Activated CD4-positive, alpha-beta T cell treated with anti-CD3 and anti-CD28 coated beads, Interleukin-2, amount 10 ng/mL, durations not matched to agents 24 days and 14 days (primary cell): ENCODE measurements at regions not wholly inside any gene's neighbourhood (a gene's known extent, or its start where the extent isn't known, plus 50 kb on each side); places are given as distances from the start of the nearest gene placed in this dataset.
A peak's percentile ranks its signal among the peaks of the same experiment; 100 is the strongest.

ENCODE experiments used
- DNase-seq: peaks from one replicate; pipeline ENCODE4 v3.0.0; 2022
- H3K27ac Mint-ChIP-seq: one replicate; pipeline ENCODE4 v1.8.0; 2022; ENCODE audit warnings: mild to moderate bottlenecking, mixed read lengths
- H3K27me3 Mint-ChIP-seq: one replicate; pipeline ENCODE4 v1.8.0; 2022; ENCODE audit warnings: mixed read lengths
- H3K36me3 Mint-ChIP-seq: one replicate; pipeline ENCODE4 v1.8.0; 2022; ENCODE audit warnings: low read depth, mild to moderate bottlenecking, mixed read lengths
- H3K4me1 Mint-ChIP-seq: one replicate; pipeline ENCODE4 v1.8.0; 2021; ENCODE audit warnings: mixed read lengths
- H3K4me3 Mint-ChIP-seq: one replicate; pipeline ENCODE4 v1.8.0; 2022; ENCODE audit warnings: mild to moderate bottlenecking, moderate library complexity, mixed read lengths
- H3K9me3 Mint-ChIP-seq: one replicate; pipeline ENCODE4 v1.8.0; 2021; ENCODE audit warnings: mixed read lengths
- intact Hi-C: fragments of 100-400 bp; cut with micrococcal nuclease; formaldehyde crosslinking; loops from one replicate; pipeline ENCODE4 v1.15.1; 2023

DNA sequence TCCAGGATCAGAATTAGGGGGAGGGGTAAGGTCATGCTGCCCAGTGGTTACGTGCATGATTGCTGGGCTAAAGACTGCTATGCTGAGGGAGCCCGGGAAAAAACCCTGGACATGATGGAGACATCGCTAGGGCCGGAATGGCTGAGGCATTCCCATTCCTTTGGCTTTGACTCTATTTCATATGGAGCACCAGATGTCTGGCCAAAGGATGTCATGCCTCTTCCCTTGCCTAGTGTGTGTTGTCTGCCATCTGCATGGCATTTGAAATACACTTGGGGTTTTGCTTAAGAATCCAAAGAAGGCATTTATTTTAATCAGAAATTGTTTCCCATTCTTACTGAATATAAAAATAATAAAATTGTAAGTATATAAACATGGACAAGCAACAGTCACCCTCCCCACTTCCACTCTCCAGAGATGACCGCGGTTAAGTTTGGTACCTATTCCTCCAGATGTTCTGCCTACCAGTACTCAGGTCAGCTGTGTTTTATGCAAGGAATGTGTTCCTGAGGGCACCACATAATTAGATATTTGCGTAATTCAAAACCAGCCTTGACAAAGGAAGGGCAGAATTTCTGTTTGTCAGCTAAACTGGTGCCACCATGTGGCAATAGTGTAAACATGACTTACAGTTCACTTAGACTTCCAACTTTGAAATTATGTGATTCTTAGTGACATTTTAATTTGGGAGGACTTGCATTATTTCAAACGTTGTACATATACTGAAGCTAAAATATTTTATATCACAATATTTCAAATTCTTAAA is 105.9 kb downstream of the CT47B1 start:
- Mint-ChIP-seq H3K9me3 (no peaks in the 10 kb centered on the region), H3K27ac (no peak overlapping the region), H3K4me1 (no peaks in the 10 kb centered on the region), H3K4me3 (no peak overlapping the region), H3K27me3 (no peaks in the 10 kb centered on the region), H3K36me3 (no peaks in the 10 kb centered on the region)
- peak; percentile 66 for DNase-seq
- intact Hi-C loops = loop anchor here (1.0 kb wide), 1 partner anchor 271 kb away; no protein-coding TSS in a partner anchor

- no peak overlapping the region for H3K27ac Mint-ChIP-seq
- no peak overlapping the region for H3K4me3 Mint-ChIP-seq
- H3K36me3 Mint-ChIP-seq = no peaks in the 10 kb centered on the region
- H3K4me1 Mint-ChIP-seq = no peaks in the 10 kb centered on the region
- no peak for DNase-seq
- no peaks in the 10 kb centered on the region for H3K27me3 Mint-ChIP-seq
- intact Hi-C loops = no loop called here
- no peaks in the 10 kb centered on the region for H3K9me3 Mint-ChIP-seq
These were observed 107.0 kb downstream of the CT47B1 start for GRCh38 chrX:120768681-120769080.

DNA sequence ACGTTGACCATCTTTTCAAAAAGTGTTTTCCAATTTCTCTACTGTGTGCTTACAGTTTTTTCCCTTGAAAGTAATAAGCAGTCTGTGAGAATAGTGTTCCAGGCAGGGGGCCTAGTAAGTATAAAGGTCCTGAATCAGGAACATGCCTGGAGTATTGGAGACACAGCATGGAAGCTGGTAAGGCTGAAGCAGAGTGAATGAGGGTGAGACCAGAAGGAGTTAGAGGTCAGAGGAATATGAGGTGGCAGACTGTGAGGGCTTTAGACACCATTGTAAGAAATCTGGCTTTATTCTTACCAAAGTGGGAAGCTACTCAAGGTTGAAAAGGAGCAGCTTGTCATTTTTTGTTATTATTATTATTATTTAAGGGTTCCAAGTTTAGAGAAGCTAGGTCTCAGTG is 107.4 kb downstream of the CT47B1 start:
- Mint-ChIP-seq H3K27me3 (no peaks in the 10 kb centered on the region), H3K27ac (no peak overlapping the region), H3K4me1 (no peaks in the 10 kb centered on the region), H3K9me3 (no peaks in the 10 kb centered on the region), H3K36me3 (no peaks in the 10 kb centered on the region), H3K4me3 (no peak overlapping the region)
- DNase-seq = no peak
- intact Hi-C loops = no loop called here

DNA sequence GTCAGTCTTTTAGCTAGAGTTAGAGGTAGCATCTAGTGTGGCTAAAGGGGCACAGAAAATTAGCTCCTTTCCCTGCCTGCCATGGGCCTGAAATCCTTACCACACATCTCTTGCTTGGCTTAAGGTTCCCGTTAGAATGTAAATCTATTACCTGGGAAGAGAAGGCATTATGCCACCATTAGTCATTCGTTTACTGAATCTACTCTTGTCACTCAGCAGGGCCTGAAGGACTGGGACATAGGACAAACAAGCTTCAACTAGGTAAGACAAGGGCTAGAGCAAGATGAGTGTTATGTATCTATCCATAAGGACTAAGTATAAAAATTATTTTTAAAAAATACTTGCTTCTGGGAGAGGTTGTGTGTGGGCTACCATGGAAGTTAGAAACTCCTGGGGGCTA is 112.4 kb downstream of the CT47B1 start:
- intact Hi-C loops = no loop called here
- peaks cover 9% of the 10 kb centered on the region for H3K4me1 Mint-ChIP-seq
- no peak for DNase-seq
- H3K4me3 Mint-ChIP-seq = no peak overlapping the region
- H3K36me3 Mint-ChIP-seq = no peaks in the 10 kb centered on the region
- no peaks in the 10 kb centered on the region for H3K9me3 Mint-ChIP-seq
- no peaks in the 10 kb centered on the region for H3K27me3 Mint-ChIP-seq
- no peak overlapping the region for H3K27ac Mint-ChIP-seq

DNA sequence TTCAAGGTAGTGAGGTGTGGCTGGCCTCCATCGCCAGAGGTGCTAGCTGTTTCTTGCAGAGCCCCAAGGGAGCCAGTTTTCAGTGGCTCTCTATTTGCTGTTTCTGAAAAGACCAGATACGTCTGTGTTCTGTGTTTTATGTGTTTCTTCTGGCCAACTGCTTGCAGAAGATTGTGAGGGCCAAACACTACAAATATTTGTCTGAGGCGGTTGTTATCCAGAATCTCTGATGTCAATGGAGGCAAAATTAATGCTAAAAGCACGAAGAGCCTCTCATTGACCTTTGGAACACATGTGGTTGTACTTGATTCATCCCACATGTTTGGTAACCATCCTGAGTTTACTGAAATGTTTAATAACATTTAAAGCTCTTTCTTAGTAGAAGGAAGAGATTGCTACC is 113.9 kb downstream of the CT47B1 start:
- Mint-ChIP-seq H3K4me3 (no peak overlapping the region), H3K27ac (no peak overlapping the region), H3K4me1 (peaks cover 9% of the 10 kb centered on the region), H3K36me3 (no peaks in the 10 kb centered on the region), H3K9me3 (no peaks in the 10 kb centered on the region), H3K27me3 (no peaks in the 10 kb centered on the region)
- no peak for DNase-seq
- intact Hi-C loops = no loop called here

GRCh38 chrX:120759685-120760084 is 116.0 kb downstream of the CT47B1 start:
- intact Hi-C loops = no loop called here
- Mint-ChIP-seq H3K27ac (peak overlapping the region; percentile 55), H3K27me3 (no peaks in the 10 kb centered on the region), H3K36me3 (no peaks in the 10 kb centered on the region), H3K4me3 (no peak overlapping the region), H3K9me3 (no peaks in the 10 kb centered on the region), H3K4me1 (peaks cover 16% of the 10 kb centered on the region)
- DNase-seq = peak; percentile 56

- H3K36me3 Mint-ChIP-seq = peaks cover 1% of the 10 kb centered on the region
- peak overlapping the region; percentile 9 for H3K27ac Mint-ChIP-seq
- peak; percentile 64 for DNase-seq
- H3K9me3 Mint-ChIP-seq = no peaks in the 10 kb centered on the region
- intact Hi-C loops = no loop called here
- peaks cover 36% of the 10 kb centered on the region for H3K4me1 Mint-ChIP-seq
- H3K4me3 Mint-ChIP-seq = peak overlapping the region; percentile 53
- H3K27me3 Mint-ChIP-seq = no peaks in the 10 kb centered on the region
These were observed 120.4 kb downstream of the CT47B1 start for GRCh38 chrX:120755066-120755846.

- Mint-ChIP-seq H3K36me3 (peaks cover 1% of the 10 kb centered on the region), H3K4me3 (peak overlapping the region; percentile 47), H3K27ac (peak overlapping the region; percentile 71), H3K27me3 (no peaks in the 10 kb centered on the region), H3K4me1 (peaks cover 33% of the 10 kb centered on the region), H3K9me3 (no peaks in the 10 kb centered on the region)
- intact Hi-C loops = loop anchor here (2.0 to 5.0 kb wide), 3 partner anchors 17 to 256 kb away; no protein-coding TSS in a partner anchor
- no peak for DNase-seq
These were observed 122.0 kb downstream of the CT47B1 start for GRCh38 chrX:120753413-120754251.

GRCh38 chrX:120752431-120753082 is 122.7 kb upstream of the C1GALT1C1 start:
- Mint-ChIP-seq H3K4me3 (peak overlapping the region; percentile 51), H3K36me3 (peaks cover 1% of the 10 kb centered on the region), H3K9me3 (no peaks in the 10 kb centered on the region), H3K27ac (peak overlapping the region; percentile 71), H3K27me3 (no peaks in the 10 kb centered on the region), H3K4me1 (peaks cover 34% of the 10 kb centered on the region)
- intact Hi-C loops = loop anchor here (2.0 to 5.0 kb wide), 3 partner anchors 16 to 255 kb away; no protein-coding TSS in a partner anchor
- peak; percentile 56 for DNase-seq

DNA sequence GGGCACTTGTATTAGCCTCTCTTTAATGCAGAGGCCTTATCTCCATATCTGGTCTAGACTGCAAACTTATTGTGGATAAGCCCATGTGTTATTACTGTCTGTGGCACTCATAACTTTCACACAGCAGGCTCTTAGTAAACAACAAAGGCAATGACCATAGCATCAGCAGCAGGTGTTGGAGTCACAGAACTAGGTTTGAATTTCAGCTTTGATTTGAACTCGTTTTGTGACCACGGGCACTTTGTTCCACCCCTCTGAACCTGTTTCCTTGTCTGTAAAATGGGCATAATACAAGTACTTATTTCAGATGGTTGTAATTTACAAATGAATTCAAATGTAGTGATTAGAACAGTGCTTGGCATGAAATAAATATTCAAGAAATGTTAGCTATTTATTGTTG is 121.8 kb upstream of the C1GALT1C1 start:
- H3K27ac Mint-ChIP-seq = no peak overlapping the region
- intact Hi-C loops = loop anchor here (2.0 to 5.0 kb wide), 3 partner anchors 15 to 254 kb away; no protein-coding TSS in a partner anchor
- H3K4me3 Mint-ChIP-seq = no peak overlapping the region
- DNase-seq = no peak
- peaks cover 34% of the 10 kb centered on the region for H3K4me1 Mint-ChIP-seq
- H3K36me3 Mint-ChIP-seq = peaks cover 1% of the 10 kb centered on the region
- no peaks in the 10 kb centered on the region for H3K27me3 Mint-ChIP-seq
- H3K9me3 Mint-ChIP-seq = no peaks in the 10 kb centered on the region

GRCh38 chrX:120750381-120750780 is 120.5 kb upstream of the C1GALT1C1 start:
- DNase-seq = no peak
- intact Hi-C loops = loop anchor here (5.0 kb wide), 2 partner anchors 53 to 253 kb away; no protein-coding TSS in a partner anchor
- Mint-ChIP-seq H3K27me3 (no peaks in the 10 kb centered on the region), H3K4me1 (peaks cover 34% of the 10 kb centered on the region), H3K36me3 (peaks cover 1% of the 10 kb centered on the region), H3K9me3 (no peaks in the 10 kb centered on the region), H3K4me3 (no peak overlapping the region), H3K27ac (no peak overlapping the region)

GRCh38 chrX:120749141-120749846 is 119.4 kb upstream of the C1GALT1C1 start:
- peak overlapping the region; percentile 36 for H3K4me3 Mint-ChIP-seq
- H3K4me1 Mint-ChIP-seq = peaks cover 24% of the 10 kb centered on the region
- intact Hi-C loops = no loop called here
- no peak overlapping the region for H3K27ac Mint-ChIP-seq
- peak; percentile 55 for DNase-seq
- H3K27me3 Mint-ChIP-seq = no peaks in the 10 kb centered on the region
- H3K36me3 Mint-ChIP-seq = peaks cover 3% of the 10 kb centered on the region
- peaks cover 4% of the 10 kb centered on the region for H3K9me3 Mint-ChIP-seq

- Mint-ChIP-seq H3K9me3 (peaks cover 4% of the 10 kb centered on the region), H3K4me1 (peaks cover 7% of the 10 kb centered on the region), H3K36me3 (peaks cover 3% of the 10 kb centered on the region), H3K27me3 (no peaks in the 10 kb centered on the region), H3K4me3 (no peak overlapping the region), H3K27ac (no peak overlapping the region)
- DNase-seq = no peak
- intact Hi-C loops = no loop called here
These were observed 116.3 kb upstream of the C1GALT1C1 start for GRCh38 chrX:120746153-120746552.
